CMK (cell line): ENCODE measurements at regions not wholly inside any gene's neighbourhood (a gene's known extent, or its start where the extent isn't known, plus 50 kb on each side); places are given as distances from the start of the nearest gene placed in this dataset.

Experiments used
- DNase-seq: peaks from one replicate; pipeline ENCODE4 v3.0.0-alpha.2; 2010; ENCODE audit warnings: low read depth

GRCh38 chr19:32176591-32176990 lies 168.8 kb upstream of the ZNF507 start:
- no peak for DNase-seq

- no peak for DNase-seq
Measured at GRCh38 chr19:32177686-32178085, 167.7 kb upstream of the ZNF507 start.

GRCh38 chr19:32178401-32178800 lies 167.0 kb upstream of the ZNF507 start:
- no peak for DNase-seq

GRCh38 chr19:32178956-32179355 lies 166.5 kb upstream of the ZNF507 start:
- no peak for DNase-seq

- no peak for DNase-seq
Measured at GRCh38 chr19:32181216-32181920, 164.0 kb upstream of the ZNF507 start.

GRCh38 chr19:32186542-32187330 lies 158.7 kb upstream of the ZNF507 start:
- DNase-seq = no peak

GRCh38 chr19:32188921-32189320 lies 156.5 kb upstream of the ZNF507 start:
- no peak for DNase-seq

GRCh38 chr19:32189956-32190706 lies 155.3 kb upstream of the ZNF507 start:
- no peak for DNase-seq

- no peak for DNase-seq
Measured at GRCh38 chr19:32191921-32192320, 153.5 kb upstream of the ZNF507 start.

- no peak for DNase-seq
Measured at GRCh38 chr19:32195706-32196610, 149.5 kb upstream of the ZNF507 start.

GRCh38 chr19:32196690-32197420 lies 148.6 kb upstream of the ZNF507 start:
- DNase-seq = no peak

- no peak for DNase-seq
Measured at GRCh38 chr19:32197896-32198882, 147.2 kb upstream of the ZNF507 start.

- DNase-seq = no peak
Measured at GRCh38 chr19:32199501-32200040, 145.8 kb upstream of the ZNF507 start.

GRCh38 chr19:32200312-32201038 lies 144.9 kb upstream of the ZNF507 start:
- DNase-seq = no peak

- DNase-seq = no peak
Measured at GRCh38 chr19:32201211-32201610, 144.2 kb upstream of the ZNF507 start.

- no peak for DNase-seq
Measured at GRCh38 chr19:32201636-32202051, 143.8 kb upstream of the ZNF507 start.

- no peak for DNase-seq
Measured at GRCh38 chr19:32202244-32202643, 143.2 kb upstream of the ZNF507 start.

- DNase-seq = no peak
Measured at GRCh38 chr19:32203161-32203560, 142.2 kb upstream of the ZNF507 start.

GRCh38 chr19:32206065-32206464 lies 139.3 kb upstream of the ZNF507 start:
- no peak for DNase-seq
